ENCODE measurements at regions not wholly inside any gene's neighbourhood (a gene's known extent, or its start where the extent isn't known, plus 50 kb on each side); places are given as distances from the start of the nearest gene placed in this dataset.
"Not testable (repeated sequence)": the region's sequence is repeated elsewhere in the genome, so short reads cannot be mapped to it uniquely, and the experiment has no call there.

DNA sequence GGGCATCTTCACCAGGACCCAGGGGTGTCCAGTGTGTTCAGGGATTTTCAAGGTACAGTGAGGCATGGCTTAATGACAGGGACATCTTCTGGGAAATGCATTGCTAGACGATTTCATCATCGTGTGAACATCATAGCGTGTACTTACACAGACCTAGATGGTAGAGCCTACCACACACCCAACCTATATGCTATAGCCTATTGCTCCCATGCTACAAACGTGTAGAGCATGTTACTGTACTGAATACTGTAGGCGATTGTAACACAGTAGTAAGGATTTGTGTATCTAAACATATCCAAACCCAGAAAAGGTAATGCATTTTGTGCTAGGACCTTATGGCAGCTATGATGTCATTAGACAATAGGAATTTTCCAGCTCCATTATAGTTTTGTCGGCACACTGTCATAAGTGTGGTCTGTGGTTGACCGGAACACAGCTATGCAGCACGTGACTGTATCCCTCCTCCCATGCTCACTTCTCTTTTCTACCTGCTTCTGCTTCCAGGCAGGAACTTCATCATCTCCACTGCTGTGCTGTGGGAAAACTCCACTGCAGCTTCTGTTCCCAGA lies 416.2 kb upstream of the NFE2L3 start:
- Histone ChIP-seq H3K27ac (no peak overlapping the region), H3K27me3 (no peaks in the 10 kb centered on the region), H3K4me1 (no peaks in the 10 kb centered on the region), H3K9me3 (no peaks in the 10 kb centered on the region), H3K4me3 (no peak overlapping the region), H3K36me3 (no peaks in the 10 kb centered on the region)
- in situ Hi-C loops (cut with MboI; ENCODE audit: low sequenced_read_pairs in 4 of 4) = no loop called here
- TF ChIP-seq, protein P1, sequence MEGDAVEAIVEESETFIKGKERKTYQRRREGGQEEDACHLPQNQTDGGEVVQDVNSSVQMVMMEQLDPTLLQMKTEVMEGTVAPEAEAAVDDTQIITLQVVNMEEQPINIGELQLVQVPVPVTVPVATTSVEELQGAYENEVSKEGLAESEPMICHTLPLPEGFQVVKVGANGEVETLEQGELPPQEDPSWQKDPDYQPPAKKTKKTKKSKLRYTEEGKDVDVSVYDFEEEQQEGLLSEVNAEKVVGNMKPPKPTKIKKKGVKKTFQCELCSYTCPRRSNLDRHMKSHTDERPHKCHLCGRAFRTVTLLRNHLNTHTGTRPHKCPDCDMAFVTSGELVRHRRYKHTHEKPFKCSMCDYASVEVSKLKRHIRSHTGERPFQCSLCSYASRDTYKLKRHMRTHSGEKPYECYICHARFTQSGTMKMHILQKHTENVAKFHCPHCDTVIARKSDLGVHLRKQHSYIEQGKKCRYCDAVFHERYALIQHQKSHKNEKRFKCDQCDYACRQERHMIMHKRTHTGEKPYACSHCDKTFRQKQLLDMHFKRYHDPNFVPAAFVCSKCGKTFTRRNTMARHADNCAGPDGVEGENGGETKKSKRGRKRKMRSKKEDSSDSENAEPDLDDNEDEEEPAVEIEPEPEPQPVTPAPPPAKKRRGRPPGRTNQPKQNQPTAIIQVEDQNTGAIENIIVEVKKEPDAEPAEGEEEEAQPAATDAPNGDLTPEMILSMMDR (IDR thresholded peaks at IDR 0.05 in 4 of 5, conservative IDR thresholded peaks at IDR 0.05 in 1 of 5) = no peak
- TF ChIP-seq POLR2A (IDR thresholded peaks at IDR 0.05) = no peak
- ATAC-seq = no peak
- DNase-seq = no peak
- intact Hi-C loops (cut with DNase I; ENCODE audit: low total_unique reads) = no loop called here

DNA sequence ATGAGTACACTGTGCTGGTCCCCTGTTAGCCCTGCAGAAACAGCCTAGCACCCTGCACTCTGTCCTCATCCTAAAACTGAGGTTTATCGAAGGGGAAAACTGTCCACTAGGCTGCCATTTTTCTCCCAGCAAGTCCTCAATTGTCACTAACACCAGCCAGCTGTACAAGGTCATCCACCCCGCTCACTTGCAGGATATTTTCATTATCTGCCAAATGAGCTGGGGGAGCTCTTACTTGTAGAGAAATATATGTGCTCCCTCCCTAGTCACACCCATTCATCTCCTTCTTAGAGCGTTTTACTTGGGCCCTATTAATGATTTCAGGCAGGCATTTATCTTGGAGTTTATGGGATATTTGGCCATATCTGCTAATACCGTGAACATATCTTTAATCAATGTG lies 413.5 kb upstream of the NFE2L3 start:
- ATAC-seq (no peak), DNase-seq (no peak)
- Histone ChIP-seq H3K27ac (no peak overlapping the region), H3K4me3 (no peak overlapping the region), H3K36me3 (no peaks in the 10 kb centered on the region), H3K9me3 (no peaks in the 10 kb centered on the region), H3K4me1 (no peaks in the 10 kb centered on the region), H3K27me3 (no peaks in the 10 kb centered on the region)
- no peak for TF ChIP-seq POLR2A (IDR thresholded peaks at IDR 0.05)
- TF ChIP-seq, protein P1 (IDR thresholded peaks at IDR 0.05 in 4 of 5, conservative IDR thresholded peaks at IDR 0.05 in 1 of 5) = no peak
- in situ Hi-C loops (cut with MboI; ENCODE audit: low sequenced_read_pairs in 4 of 4) (no loop called here), intact Hi-C loops (cut with DNase I; ENCODE audit: low total_unique reads) (no loop called here)

DNA sequence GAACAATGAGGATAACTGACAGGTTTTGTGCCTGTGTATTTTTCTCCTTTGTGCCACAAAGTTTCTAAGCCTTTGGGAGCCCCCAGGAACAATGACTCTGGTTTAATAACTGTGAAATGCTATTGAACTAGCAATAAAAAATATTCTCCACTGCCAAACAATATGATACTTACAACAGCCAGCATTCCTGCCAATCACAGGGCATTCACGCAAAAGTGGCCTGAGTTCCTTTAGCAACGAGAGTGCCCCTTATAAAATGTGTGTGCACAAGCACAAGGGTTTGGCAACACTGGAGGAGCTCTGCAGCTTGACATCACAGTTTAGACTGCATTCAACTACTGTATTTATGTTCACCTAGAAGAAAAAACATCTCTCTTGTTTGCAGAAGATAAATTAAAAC lies 412.9 kb upstream of the NFE2L3 start:
- Histone ChIP-seq H3K27ac (no peak overlapping the region), H3K4me3 (no peak overlapping the region), H3K36me3 (no peaks in the 10 kb centered on the region), H3K9me3 (no peaks in the 10 kb centered on the region), H3K27me3 (no peaks in the 10 kb centered on the region), H3K4me1 (no peaks in the 10 kb centered on the region)
- ATAC-seq = no peak
- intact Hi-C loops (cut with DNase I; ENCODE audit: low total_unique reads) (no loop called here), in situ Hi-C loops (cut with MboI; ENCODE audit: low sequenced_read_pairs in 4 of 4) (no loop called here)
- DNase-seq = no peak
- TF ChIP-seq POLR2A (IDR thresholded peaks at IDR 0.05) = no peak
- TF ChIP-seq, protein P1 (IDR thresholded peaks at IDR 0.05 in 4 of 5, conservative IDR thresholded peaks at IDR 0.05 in 1 of 5) = no peak

DNA sequence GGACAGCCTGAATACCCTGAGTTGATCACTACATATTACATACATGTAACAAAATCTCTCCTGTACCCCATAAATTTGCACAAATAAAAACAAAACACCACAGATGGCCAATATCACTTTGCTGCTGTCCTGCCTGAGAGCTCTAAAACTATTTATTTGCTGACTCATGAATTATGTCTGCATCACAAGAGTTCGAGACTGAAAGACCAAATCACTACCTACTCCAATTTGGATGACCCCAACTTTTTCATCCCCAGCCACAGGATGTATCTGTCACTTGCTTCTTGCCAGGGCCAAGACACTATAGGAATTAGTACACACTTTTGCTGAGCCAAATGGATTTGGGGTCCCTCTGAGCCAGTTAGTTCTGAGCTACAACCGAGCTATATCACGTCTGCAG lies 409.7 kb upstream of the NFE2L3 start:
- intact Hi-C loops (cut with DNase I; ENCODE audit: low total_unique reads) = no loop called here
- TF ChIP-seq, protein P1 (IDR thresholded peaks at IDR 0.05 in 4 of 5, conservative IDR thresholded peaks at IDR 0.05 in 1 of 5) = no peak
- no peak for TF ChIP-seq POLR2A (IDR thresholded peaks at IDR 0.05)

DNA sequence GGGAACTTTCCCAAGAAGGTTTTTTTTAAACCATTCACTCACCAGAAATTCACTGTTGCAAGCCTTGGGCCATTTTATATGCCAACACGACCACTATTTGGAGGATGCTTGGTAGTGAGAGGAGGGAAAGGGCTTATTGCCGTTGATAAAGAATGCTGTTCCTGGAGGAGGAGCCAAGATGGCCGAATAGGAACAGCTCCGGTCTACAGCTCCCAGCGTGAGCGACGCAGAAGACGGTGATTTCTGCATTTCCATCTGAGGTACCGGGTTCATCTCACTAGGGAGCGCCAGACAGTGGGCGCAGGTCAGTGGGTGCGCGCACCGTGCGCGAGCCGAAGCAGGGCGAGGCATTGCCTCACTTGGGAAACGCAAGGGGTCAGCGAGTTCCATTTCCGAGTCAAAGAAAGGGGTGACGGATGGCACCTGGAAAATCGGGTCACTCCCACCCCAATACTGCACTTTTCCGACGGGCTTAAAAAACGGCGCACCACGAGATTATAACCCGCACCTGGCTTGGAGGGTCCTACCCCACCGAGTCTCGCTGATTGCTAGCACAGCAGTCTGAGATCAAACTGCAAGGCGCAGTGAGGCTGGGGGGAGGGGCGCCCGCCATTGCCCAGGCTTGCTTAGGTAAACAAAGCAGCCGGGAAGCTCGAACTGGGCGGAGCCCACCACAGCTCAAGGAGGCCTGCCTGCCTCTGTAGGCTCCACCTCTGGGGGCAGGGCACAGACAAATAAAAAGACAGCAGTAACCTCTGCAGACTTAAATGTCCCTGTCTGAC lies 408.1 kb upstream of the NFE2L3 start:
- H3K9me3 ChIP-seq; H3K36me3 ChIP-seq; in situ Hi-C loops (cut with MboI; ENCODE audit: low sequenced_read_pairs in 4 of 4); H3K4me3 ChIP-seq; H3K4me1 ChIP-seq; ATAC-seq; intact Hi-C loops (cut with DNase I; ENCODE audit: low total_unique reads); H3K27me3 ChIP-seq; H3K27ac ChIP-seq; DNase-seq: not testable (repeated sequence)

More for the DNA sequence above, 409.7 kb upstream of the NFE2L3 start:
- no peak overlapping the region for H3K4me3 ChIP-seq
- in situ Hi-C loops (cut with MboI; ENCODE audit: low sequenced_read_pairs in 4 of 4) = no loop called here
- no peaks in the 10 kb centered on the region for H3K4me1 ChIP-seq
- H3K27me3 ChIP-seq = no peaks in the 10 kb centered on the region
- ATAC-seq (no peak), DNase-seq (no peak)
- no peaks in the 10 kb centered on the region for H3K9me3 ChIP-seq
- no peak overlapping the region for H3K27ac ChIP-seq
- H3K36me3 ChIP-seq = no peaks in the 10 kb centered on the region

All from gastrocnemius medialis (tissue), 4 donors.